WTC11 (cell line): ENCODE measurements at regions not wholly inside any gene's neighbourhood (a gene's known extent, or its start where the extent isn't known, plus 50 kb on each side); places are given as distances from the start of the nearest gene placed in this dataset.

Experiments used
- ATAC-seq: fragments of 200-7000 bp; cut with Tn5 transposase; 2 replicates; pipeline ENCODE4 v1.10.0; 2021; ENCODE audit warnings: mild to moderate bottlenecking, moderate library complexity
- CTCF ChIA-PET: fragments of 300-600 bp; sonication (Branson Sonifier 250); formaldehyde crosslinking; loops from one replicate; lab custom pipeline; 2021; ENCODE audit warnings: antibody characterized with exemption; lab: Charles Lee
- POLR2A ChIA-PET: fragments of 350-600 bp; sonication (Branson Sonifier 250); formaldehyde crosslinking; loops from one replicate; lab custom pipeline; 2021; ENCODE audit warnings: antibody characterized with exemption; lab: Charles Lee
- DNase-seq: peaks from one replicate; pipeline ENCODE4 v3.0.0; 2021; ENCODE audit warnings: low spot score
- H3K27ac Mint-ChIP-seq: 2 replicates; pipeline ENCODE4 v1.8.0; 2021; ENCODE audit warnings: mixed read lengths
- H3K27me3 Mint-ChIP-seq: 2 replicates; pipeline ENCODE4 v1.8.0; 2021; ENCODE audit warnings: low read depth, mild to moderate bottlenecking, moderate library complexity, mixed read lengths
- H3K36me3 Mint-ChIP-seq: 2 replicates; pipeline ENCODE4 v1.8.0; 2021; ENCODE audit warnings: mixed read lengths
- H3K4me1 Mint-ChIP-seq: 2 replicates; pipeline ENCODE4 v1.8.0; 2022; ENCODE audit warnings: mixed read lengths
- H3K4me3 Mint-ChIP-seq: 2 replicates; pipeline ENCODE4 v1.8.0; 2021; ENCODE audit warnings: mild to moderate bottlenecking, moderate library complexity, mixed read lengths
- H3K9me3 Mint-ChIP-seq: 2 replicates; pipeline ENCODE4 v1.8.0; 2021; ENCODE audit warnings: mixed read lengths
- FOXJ3 ChIP-seq: sonication (generic); formaldehyde crosslinking; IDR thresholded peaks from 2 replicates; pipeline ENCODE4 v1.9.0; 2021; ENCODE audit warnings: missing genetic modification reagents, mild to moderate bottlenecking, borderline replicate concordance
- FOXP1 ChIP-seq: sonication (generic); formaldehyde crosslinking; IDR thresholded peaks from 2 replicates; pipeline ENCODE4 v1.8.0; 2022; ENCODE audit warnings: missing genetic modification reagents, mild to moderate bottlenecking, moderate library complexity, borderline replicate concordance
- KAT7 ChIP-seq: sonication (generic); formaldehyde crosslinking; IDR thresholded peaks from 2 replicates; pipeline ENCODE4 v1.8.1; 2023; ENCODE audit warnings: missing genetic modification reagents, mild to moderate bottlenecking, borderline replicate concordance
- MYBL2 ChIP-seq: sonication (generic); formaldehyde crosslinking; IDR thresholded peaks from 2 replicates; pipeline ENCODE4 v1.8.1; 2023; ENCODE audit warnings: mild to moderate bottlenecking, moderate library complexity, missing genetic modification reagents
- NFE2L1 ChIP-seq: sonication (generic); formaldehyde crosslinking; IDR thresholded peaks from 2 replicates; pipeline ENCODE4 v1.8.1; 2023; ENCODE audit warnings: missing genetic modification reagents
- NR2C2 ChIP-seq: sonication (generic); formaldehyde crosslinking; IDR thresholded peaks from 2 replicates; pipeline ENCODE4 v1.8.0; 2022; ENCODE audit warnings: mild to moderate bottlenecking, missing genetic modification reagents
- OVOL2 ChIP-seq: fragments of 250-450 bp; sonication (Bioruptor Pico); IDR thresholded peaks from 2 replicates; pipeline ENCODE4 v1.9.0; 2021; ENCODE audit warnings: mild to moderate bottlenecking, borderline replicate concordance
- RELA ChIP-seq: sonication (generic); formaldehyde crosslinking; IDR thresholded peaks from 2 replicates; pipeline ENCODE4 v1.8.1; 2022; ENCODE audit warnings: missing genetic modification reagents, mild to moderate bottlenecking, borderline replicate concordance
- SMAD3 ChIP-seq: sonication (generic); formaldehyde crosslinking; IDR thresholded peaks from 2 replicates; pipeline ENCODE4 v1.8.0; 2022; ENCODE audit warnings: missing genetic modification reagents, mild to moderate bottlenecking, borderline replicate concordance
- TP53 ChIP-seq: sonication (generic); formaldehyde crosslinking; IDR thresholded peaks from 2 replicates; pipeline ENCODE4 v1.8.1; 2023; ENCODE audit warnings: mild to moderate bottlenecking, missing genetic modification reagents
- ZNF219 ChIP-seq: sonication (generic); formaldehyde crosslinking; IDR thresholded peaks from 2 replicates; pipeline ENCODE4 v1.8.0; 2023; ENCODE audit warnings: missing genetic modification reagents, mild to moderate bottlenecking, borderline replicate concordance
- ZNF416 ChIP-seq: fragments of 250-450 bp; sonication (Bioruptor Pico); IDR thresholded peaks from 2 replicates; pipeline ENCODE4 v1.9.0; 2021; ENCODE audit warnings: mild to moderate bottlenecking, inconsistent platforms
- ZNF423 ChIP-seq: fragments of 250-450 bp; sonication (Bioruptor Pico); IDR thresholded peaks from 2 replicates; pipeline ENCODE4 v2.1.2; 2022; ENCODE audit warnings: mild to moderate bottlenecking, moderate library complexity
- ZNF671 ChIP-seq: fragments of 250-450 bp; sonication (Bioruptor Pico); IDR thresholded peaks from 2 replicates; pipeline ENCODE4 v1.8.0; 2021; ENCODE audit warnings: mild to moderate bottlenecking
- TF ChIP-seq, protein P1 (sequence below): sonication (generic); formaldehyde crosslinking; IDR thresholded peaks from 2 replicates; pipeline ENCODE4 v1.8.1; 2022; ENCODE audit warnings: low read depth, mild to moderate bottlenecking, moderate library complexity, missing genetic modification reagents, borderline replicate concordance
- TF ChIP-seq, protein P2 (sequence below): sonication (generic); formaldehyde crosslinking; IDR thresholded peaks from 2 replicates; pipeline ENCODE4 v1.8.0; 2022; ENCODE audit warnings: mild to moderate bottlenecking, missing genetic modification reagents
- TF ChIP-seq, protein P3 (sequence below): sonication (generic); formaldehyde crosslinking; IDR thresholded peaks from 2 replicates; pipeline ENCODE4 v1.8.1; 2023; ENCODE audit warnings: mild to moderate bottlenecking, missing genetic modification reagents, moderate library complexity
- TF ChIP-seq, protein P4 (sequence below): fragments of 250-450 bp; sonication (Bioruptor Pico); IDR thresholded peaks from 2 replicates; pipeline ENCODE4 v2.1.2; 2022; ENCODE audit warnings: mild to moderate bottlenecking, moderate library complexity
- TF ChIP-seq, protein P5 (sequence below): fragments of 250-450 bp; sonication (Bioruptor Pico); IDR thresholded peaks from 2 replicates; pipeline ENCODE4 v1.8.0; 2021; ENCODE audit warnings: mild to moderate bottlenecking

DNA sequence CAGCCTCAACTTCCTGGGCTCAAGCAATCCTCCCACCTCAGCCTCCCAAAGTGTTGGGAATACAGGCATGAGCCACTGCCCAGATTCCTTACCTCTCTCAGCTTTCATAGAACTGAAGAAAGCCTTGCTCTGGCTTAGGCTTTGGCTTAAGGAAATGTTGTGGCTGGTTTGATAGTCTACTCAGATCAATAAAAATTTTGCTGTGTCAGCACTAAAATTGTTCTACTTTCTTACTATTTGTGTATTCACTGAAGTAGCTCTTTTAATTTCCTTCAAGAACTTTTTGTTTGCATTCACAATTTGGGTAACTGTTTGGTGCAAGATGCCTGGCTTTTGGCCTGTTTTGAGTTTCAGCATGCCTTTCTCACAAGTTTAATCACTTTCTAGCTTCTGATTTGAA lies 634.0 kb upstream of the FSHR start:
- H3K27ac Mint-ChIP-seq: no peak overlapping the region
- ATAC-seq (no peak), DNase-seq (no peak)
- ChIA-PET CTCF (interaction anchor here (1.6 kb wide), 1 partner anchor 17 kb away, joined by 5 read pairs; no protein-coding TSS in a partner anchor), POLR2A (no interaction called here)
- H3K36me3 Mint-ChIP-seq: no peaks in the 10 kb centered on the region
- H3K4me1 Mint-ChIP-seq: no peaks in the 10 kb centered on the region
- H3K27me3 Mint-ChIP-seq: no peaks in the 10 kb centered on the region; the same call in 1 of the 2 replicates
- H3K4me3 Mint-ChIP-seq: no peak overlapping the region
- H3K9me3 Mint-ChIP-seq: 0 out of 2 replicates have a peak, but pooled peaks cover 3% of the 10 kb centered on the region
- TF ChIP-seq SMAD3 (CRISPR knock-in tag) (no peak), MYBL2 (CRISPR knock-in tag) (no peak), NFE2L1 (no peak), ZNF416 (CRISPR knock-in tag) (no peak), NR2C2 (CRISPR knock-in tag) (no peak), FOXJ3 (no peak)
- TF ChIP-seq, all 79 proteins: peak for 0

DNA sequence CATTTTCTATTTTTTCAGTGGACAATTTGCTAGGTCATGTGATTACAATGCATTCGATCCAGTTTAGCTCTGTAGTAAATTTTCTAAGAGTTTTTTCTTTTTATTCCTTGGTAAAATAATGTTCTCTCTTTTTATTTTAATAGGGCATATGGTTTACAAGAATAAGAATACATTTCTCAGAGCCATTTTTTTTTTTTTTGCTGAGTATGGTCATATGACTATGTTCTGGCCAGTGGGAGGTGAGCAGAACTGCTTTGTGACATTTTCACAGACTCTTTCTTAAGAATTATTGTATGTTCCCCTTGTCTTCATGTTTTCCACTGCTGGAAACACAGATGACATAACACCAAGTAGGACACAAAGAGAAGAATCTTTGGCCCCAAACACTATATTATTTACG lies 626.6 kb upstream of the FSHR start:
- Mint-ChIP-seq H3K27ac (no peak overlapping the region), H3K4me3 (no peak overlapping the region), H3K36me3 (no peaks in the 10 kb centered on the region), H3K4me1 (no peaks in the 10 kb centered on the region), H3K9me3 (0 out of 2 replicates have a peak, but pooled peaks cover 5% of the 10 kb centered on the region), H3K27me3 (no peaks in the 10 kb centered on the region)
- CTCF ChIA-PET: interaction anchor here (1.5 kb wide), 1 partner anchor 621 kb away, joined by 5 read pairs; no protein-coding TSS in a partner anchor
- POLR2A ChIA-PET: no interaction called here
- ATAC-seq (no peak), DNase-seq (no peak)
- TF ChIP-seq KAT7 (CRISPR knock-in tag) (no peak), ZNF219 (CRISPR knock-in tag) (no peak), NFE2L1 (no peak), RELA (CRISPR knock-in tag) (no peak), TP53 (CRISPR knock-in tag) (no peak), ZNF671 (CRISPR knock-in tag) (no peak)
- TF ChIP-seq, protein P1, sequence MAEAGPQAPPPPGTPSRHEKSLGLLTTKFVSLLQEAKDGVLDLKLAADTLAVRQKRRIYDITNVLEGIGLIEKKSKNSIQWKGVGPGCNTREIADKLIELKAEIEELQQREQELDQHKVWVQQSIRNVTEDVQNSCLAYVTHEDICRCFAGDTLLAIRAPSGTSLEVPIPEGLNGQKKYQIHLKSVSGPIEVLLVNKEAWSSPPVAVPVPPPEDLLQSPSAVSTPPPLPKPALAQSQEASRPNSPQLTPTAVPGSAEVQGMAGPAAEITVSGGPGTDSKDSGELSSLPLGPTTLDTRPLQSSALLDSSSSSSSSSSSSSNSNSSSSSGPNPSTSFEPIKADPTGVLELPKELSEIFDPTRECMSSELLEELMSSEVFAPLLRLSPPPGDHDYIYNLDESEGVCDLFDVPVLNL: no peak
- TF ChIP-seq, protein P2, sequence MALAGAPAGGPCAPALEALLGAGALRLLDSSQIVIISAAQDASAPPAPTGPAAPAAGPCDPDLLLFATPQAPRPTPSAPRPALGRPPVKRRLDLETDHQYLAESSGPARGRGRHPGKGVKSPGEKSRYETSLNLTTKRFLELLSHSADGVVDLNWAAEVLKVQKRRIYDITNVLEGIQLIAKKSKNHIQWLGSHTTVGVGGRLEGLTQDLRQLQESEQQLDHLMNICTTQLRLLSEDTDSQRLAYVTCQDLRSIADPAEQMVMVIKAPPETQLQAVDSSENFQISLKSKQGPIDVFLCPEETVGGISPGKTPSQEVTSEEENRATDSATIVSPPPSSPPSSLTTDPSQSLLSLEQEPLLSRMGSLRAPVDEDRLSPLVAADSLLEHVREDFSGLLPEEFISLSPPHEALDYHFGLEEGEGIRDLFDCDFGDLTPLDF (CRISPR knock-in tag): no peak
- TF ChIP-seq, protein P3, sequence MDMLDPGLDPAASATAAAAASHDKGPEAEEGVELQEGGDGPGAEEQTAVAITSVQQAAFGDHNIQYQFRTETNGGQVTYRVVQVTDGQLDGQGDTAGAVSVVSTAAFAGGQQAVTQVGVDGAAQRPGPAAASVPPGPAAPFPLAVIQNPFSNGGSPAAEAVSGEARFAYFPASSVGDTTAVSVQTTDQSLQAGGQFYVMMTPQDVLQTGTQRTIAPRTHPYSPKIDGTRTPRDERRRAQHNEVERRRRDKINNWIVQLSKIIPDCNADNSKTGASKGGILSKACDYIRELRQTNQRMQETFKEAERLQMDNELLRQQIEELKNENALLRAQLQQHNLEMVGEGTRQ (CRISPR knock-in tag): no peak
- TF ChIP-seq, protein P4, sequence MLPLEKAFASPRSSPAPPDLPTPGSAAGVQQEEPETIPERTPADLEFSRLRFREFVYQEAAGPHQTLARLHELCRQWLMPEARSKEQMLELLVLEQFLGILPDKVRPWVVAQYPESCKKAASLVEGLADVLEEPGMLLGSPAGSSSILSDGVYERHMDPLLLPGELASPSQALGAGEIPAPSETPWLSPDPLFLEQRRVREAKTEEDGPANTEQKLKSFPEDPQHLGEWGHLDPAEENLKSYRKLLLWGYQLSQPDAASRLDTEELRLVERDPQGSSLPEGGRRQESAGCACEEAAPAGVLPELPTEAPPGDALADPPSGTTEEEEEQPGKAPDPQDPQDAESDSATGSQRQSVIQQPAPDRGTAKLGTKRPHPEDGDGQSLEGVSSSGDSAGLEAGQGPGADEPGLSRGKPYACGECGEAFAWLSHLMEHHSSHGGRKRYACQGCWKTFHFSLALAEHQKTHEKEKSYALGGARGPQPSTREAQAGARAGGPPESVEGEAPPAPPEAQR (CRISPR knock-in tag): no peak
- TF ChIP-seq, protein P5, sequence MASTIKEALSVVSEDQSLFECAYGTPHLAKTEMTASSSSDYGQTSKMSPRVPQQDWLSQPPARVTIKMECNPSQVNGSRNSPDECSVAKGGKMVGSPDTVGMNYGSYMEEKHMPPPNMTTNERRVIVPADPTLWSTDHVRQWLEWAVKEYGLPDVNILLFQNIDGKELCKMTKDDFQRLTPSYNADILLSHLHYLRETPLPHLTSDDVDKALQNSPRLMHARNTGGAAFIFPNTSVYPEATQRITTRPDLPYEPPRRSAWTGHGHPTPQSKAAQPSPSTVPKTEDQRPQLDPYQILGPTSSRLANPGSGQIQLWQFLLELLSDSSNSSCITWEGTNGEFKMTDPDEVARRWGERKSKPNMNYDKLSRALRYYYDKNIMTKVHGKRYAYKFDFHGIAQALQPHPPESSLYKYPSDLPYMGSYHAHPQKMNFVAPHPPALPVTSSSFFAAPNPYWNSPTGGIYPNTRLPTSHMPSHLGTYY (CRISPR knock-in tag): no peak

DNA sequence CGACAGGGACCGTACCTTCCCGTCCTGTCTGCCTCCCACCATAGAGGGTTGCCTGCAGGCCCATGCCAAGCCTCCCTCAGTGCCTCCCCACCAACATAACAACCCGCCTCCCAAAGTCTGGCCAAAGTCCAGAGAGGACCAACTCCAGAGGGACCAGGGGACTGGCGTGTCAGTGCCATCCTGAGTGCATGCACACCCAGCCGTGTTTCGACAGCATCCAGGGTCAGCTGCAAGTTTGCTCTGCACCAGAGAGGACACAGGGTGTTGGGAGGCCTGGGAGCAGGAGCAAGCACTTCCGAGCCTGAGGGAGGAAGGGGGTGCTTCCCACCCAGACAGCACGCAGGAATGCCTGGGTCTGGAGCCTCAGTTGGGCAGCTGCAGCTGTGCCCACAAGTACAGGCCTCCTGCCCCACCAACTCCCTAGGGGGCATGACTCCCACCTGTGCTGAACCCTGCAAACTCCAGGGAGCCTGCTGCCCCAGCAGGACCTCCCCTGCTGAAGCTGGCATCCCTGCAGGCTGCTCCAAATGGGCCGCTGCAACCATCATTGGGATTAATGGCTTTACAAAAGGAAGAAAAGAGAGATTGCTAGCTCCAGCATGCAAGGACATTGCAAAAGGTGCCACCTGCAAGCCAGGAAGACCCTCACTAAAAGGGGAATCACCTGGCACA lies 618.1 kb upstream of the FSHR start:
- ChIA-PET CTCF (interaction anchor here (1.3 to 3.2 kb wide), 4 partner anchors 372 to 630 kb away, joined by 3 to 46 read pairs (median 24); no protein-coding TSS in a partner anchor), POLR2A (no interaction called here)
- no peak for DNase-seq
- Mint-ChIP-seq H3K27me3 (no peaks in the 10 kb centered on the region), H3K27ac (no peak overlapping the region), H3K36me3 (no peaks in the 10 kb centered on the region), H3K4me3 (no peak overlapping the region), H3K9me3 (0 out of 2 replicates have a peak, but pooled peaks cover 1% of the 10 kb centered on the region), H3K4me1 (peaks cover 4% of the 10 kb centered on the region; the same call in 1 of the 2 replicates)
- ATAC-seq: no peak
- TF ChIP-seq FOXP1 (no peak), OVOL2 (CRISPR knock-in tag) (no peak), ZNF423 (CRISPR knock-in tag) (peak; percentile 94)
